ENCODE measurements at regions not wholly inside any gene's neighbourhood (a gene's known extent, or its start where the extent isn't known, plus 50 kb on each side); places are given as distances from the start of the nearest gene placed in this dataset.

DNA sequence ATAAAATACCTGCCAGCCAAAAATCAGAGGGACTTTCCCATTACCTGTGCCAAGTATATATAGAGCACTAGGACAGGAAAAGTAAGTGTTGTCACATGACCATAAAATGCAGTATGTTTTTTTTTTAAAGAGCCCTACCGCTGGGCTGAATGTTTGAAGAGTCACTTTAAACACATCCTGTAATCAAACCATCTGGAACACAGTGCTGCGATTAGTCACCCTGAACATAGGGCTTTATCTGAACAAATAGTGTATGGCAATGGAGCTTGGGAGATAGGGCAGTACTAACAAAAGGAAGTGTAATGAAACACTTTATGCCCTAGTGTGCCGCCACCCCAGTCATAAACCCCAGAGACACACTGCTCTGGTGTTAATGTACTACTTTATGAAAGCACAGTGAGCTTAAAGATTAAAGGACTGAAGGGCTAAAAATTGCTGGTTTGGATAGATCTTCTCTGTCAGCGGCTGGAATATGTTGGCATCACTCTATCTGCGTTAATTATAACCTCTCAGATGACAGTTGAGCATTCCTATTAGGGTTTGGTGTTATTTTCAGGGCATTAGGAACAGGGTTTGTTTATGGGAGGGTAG is 90.4 kb downstream of the ZNF608 start:
- H3K4me1 ChIP-seq, result peaks cover 47% of the 10 kb centered on the region
- peak overlapping the region; percentile 17 for H3K4me3 ChIP-seq
- H3K9me3 ChIP-seq (replicated peaks), result no peaks in the 10 kb centered on the region
- peak; percentile 66 to 87 for DNase-seq
- no peaks in the 10 kb centered on the region for H3K36me3 ChIP-seq
- peak overlapping the region; percentile 84 for H3K27ac ChIP-seq
- no peaks in the 10 kb centered on the region for H3K27me3 ChIP-seq

DNA sequence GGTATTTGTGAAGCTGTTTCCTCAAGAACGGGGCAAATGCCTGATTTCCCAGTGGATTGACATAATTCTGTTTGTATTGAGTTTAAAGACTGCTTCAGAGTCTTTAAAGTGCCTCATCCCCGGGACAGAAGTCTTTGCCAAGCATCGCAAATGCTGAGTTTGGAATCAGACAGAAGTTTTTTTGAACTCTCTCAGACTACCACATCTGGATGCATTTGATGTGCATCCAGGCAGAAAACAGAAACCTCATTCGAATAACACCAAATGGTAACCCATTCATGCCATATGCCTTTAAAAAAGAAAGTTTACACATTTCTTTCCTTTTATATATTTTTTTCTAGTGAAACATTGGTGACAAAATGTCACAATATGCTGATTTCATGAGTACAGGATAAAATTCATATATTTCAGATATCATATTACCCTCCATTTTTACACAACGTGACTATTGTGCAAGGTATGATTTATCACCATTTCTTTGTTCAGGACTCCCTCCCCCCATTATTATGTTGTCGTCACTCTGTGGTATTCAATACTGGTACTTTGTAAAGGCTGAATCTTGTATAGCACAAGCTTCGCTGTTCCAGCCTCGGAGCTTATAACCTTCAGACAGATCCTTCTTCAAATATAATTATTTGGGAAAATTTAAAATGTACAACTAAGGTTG is 91.1 kb downstream of the ZNF608 start:
- Histone ChIP-seq H3K4me1 (peaks cover 47% of the 10 kb centered on the region), H3K27ac (peak overlapping the region; percentile 84)
- DNase-seq, result no peak

DNA sequence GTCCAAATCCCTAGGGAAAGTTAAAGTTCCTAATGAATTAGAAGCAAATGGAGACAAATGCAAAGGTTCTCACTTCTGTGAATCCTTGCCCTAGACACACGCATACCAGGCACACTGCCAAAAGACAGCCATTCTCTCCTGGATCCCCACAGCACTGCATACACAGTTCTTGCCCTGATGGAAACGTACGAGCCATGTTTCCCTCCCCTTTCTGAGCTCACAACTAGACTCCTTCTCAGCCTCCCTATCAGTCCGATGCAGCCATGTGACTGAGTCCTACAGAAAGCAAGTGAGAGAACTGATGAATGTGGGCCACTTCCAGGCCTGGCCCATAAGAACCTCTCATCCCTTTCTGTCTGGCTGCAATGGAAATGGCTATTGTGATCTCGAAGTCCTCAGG is 92.0 kb downstream of the ZNF608 start:
- Histone ChIP-seq H3K4me3 (no peak overlapping the region), H3K27ac (no peak overlapping the region), H3K4me1 (peaks cover 44% of the 10 kb centered on the region), H3K36me3 (no peaks in the 10 kb centered on the region), H3K27me3 (no peaks in the 10 kb centered on the region), H3K9me3 (replicated peaks) (no peaks in the 10 kb centered on the region)
- peak; percentile 27 to 36 for DNase-seq

More for the DNA sequence above, 91.1 kb downstream of the ZNF608 start:
- Histone ChIP-seq H3K27me3 (no peaks in the 10 kb centered on the region), H3K4me3 (no peak overlapping the region; the same call in 1 of the 2 replicates), H3K9me3 (replicated peaks) (no peaks in the 10 kb centered on the region), H3K36me3 (no peaks in the 10 kb centered on the region)

DNA sequence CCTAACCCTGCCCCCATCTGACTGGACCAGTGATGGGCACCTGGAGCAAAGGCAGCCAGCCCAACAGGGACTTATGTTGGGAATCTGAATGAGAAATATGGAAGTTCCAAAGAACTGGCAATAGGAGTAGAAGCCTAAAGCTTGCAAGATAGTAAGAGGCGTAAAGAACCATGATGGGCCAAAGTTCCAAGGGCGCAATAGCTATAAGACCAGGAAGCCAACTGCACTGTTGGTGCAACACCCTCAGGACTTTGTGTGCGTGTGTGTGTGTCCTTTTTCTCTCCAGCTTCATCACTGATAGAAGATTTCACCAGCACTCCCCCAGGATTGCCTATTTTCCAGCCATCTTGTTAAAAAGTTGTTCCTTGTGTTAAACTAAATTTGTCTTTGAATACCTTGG is 92.8 kb downstream of the ZNF608 start:
- no peak overlapping the region for H3K27ac ChIP-seq
- no peak overlapping the region for H3K4me3 ChIP-seq
- peaks cover 48% of the 10 kb centered on the region for H3K4me1 ChIP-seq
- H3K27me3 ChIP-seq, result no peaks in the 10 kb centered on the region
- H3K36me3 ChIP-seq, result no peaks in the 10 kb centered on the region
- no peaks in the 10 kb centered on the region for H3K9me3 ChIP-seq (replicated peaks)
- no peak for DNase-seq

DNA sequence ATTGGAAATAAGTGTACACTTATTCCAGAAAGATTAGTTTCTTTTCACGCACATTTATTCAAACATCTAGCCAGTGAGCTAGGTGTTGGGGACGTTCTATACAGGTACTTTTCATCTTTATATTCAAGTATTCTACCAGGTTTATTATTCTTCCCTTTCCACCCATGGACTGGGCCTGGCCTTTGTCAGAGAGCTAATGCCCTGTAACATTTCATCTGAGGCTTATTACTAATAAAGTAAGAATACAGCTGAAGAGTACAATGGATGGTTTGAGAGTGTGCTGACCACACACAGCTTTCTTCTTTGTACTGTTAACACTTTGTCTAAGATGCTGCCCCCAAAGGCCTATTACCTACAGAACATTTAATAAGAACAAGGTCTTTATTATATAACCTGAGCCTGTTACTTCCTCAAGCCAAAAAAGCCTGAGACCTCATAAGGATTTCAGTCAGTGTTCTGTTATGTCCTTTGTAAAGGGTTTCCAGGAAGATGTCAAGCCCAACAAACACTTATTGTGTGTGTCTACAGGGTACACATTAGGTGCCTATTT is 93.5 kb downstream of the ZNF608 start:
- Histone ChIP-seq H3K27me3 (no peaks in the 10 kb centered on the region), H3K4me1 (peaks cover 50% of the 10 kb centered on the region), H3K9me3 (replicated peaks) (no peaks in the 10 kb centered on the region), H3K36me3 (no peaks in the 10 kb centered on the region), H3K27ac (peak overlapping the region; percentile 86), H3K4me3 (no peak overlapping the region)
- DNase-seq, result no peak

DNA sequence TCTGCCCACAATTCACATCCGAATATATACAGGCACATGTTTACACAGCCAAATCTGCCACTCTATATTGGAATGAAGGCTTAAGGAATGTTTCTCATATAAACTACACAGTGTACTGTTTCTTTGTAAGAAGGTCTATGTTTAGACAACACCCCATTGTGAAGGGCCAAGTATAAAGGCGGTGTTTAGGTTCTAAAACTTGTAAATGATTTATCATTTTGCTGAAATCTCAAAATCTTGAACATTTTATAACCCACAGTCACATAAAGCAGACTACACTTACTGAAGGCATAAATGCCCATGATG is 94.0 kb downstream of the ZNF608 start:
- peak in 1 of 2 experiments; percentile 62 for DNase-seq
- peaks cover 50% of the 10 kb centered on the region for H3K4me1 ChIP-seq
- H3K36me3 ChIP-seq, result no peaks in the 10 kb centered on the region
- peak overlapping the region; percentile 86 for H3K27ac ChIP-seq
- no peaks in the 10 kb centered on the region for H3K9me3 ChIP-seq (replicated peaks)
- peak overlapping the region; percentile 63 for H3K4me3 ChIP-seq
- no peaks in the 10 kb centered on the region for H3K27me3 ChIP-seq

DNA sequence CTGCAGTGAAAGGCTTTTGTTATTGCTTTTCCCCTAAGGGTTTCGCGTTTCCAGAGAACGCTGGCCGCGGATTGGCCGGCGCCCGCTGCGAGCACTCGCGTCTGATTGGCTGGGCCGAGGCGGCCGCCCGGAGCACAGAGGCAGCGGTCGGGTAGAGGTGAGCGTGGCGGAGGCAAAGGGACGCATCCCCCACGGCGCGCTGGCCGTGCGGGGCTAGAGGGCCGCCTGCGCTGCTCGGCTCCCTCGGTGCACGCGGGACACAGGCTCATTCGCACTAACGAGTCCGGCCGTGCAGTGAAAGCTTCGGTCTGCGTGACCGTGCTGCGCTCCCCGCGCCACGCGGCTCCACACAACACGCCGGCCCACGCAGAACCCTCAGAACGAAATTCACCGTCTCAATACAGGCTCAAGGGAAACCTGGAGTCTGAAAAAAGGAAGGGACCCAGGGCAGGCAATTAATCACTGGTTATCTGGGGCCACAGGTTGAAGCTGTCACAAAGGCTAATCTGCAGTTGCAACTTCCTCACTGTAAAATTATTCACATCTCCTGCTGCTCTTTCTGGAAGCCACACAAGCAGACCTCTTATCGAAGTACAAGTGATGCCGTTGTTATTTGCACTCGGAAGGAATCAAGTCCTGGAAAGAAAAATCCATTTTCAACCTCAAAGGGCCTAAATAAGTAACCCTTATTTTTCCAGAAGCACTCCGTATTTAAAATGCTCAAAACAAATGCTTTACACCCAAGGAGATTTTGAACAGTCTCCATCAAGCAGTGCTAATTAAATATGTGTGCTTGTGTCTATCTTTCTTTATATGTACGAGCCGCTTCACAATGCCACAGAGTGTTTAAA is 94.6 kb downstream of the ZNF608 start:
- peak; percentile 88 to 92 for DNase-seq
- Histone ChIP-seq H3K27me3 (no peaks in the 10 kb centered on the region), H3K36me3 (no peaks in the 10 kb centered on the region), H3K4me1 (peaks cover 48% of the 10 kb centered on the region), H3K27ac (peak overlapping the region; percentile 86), H3K4me3 (peak overlapping the region; percentile 63), H3K9me3 (replicated peaks) (no peaks in the 10 kb centered on the region)

DNA sequence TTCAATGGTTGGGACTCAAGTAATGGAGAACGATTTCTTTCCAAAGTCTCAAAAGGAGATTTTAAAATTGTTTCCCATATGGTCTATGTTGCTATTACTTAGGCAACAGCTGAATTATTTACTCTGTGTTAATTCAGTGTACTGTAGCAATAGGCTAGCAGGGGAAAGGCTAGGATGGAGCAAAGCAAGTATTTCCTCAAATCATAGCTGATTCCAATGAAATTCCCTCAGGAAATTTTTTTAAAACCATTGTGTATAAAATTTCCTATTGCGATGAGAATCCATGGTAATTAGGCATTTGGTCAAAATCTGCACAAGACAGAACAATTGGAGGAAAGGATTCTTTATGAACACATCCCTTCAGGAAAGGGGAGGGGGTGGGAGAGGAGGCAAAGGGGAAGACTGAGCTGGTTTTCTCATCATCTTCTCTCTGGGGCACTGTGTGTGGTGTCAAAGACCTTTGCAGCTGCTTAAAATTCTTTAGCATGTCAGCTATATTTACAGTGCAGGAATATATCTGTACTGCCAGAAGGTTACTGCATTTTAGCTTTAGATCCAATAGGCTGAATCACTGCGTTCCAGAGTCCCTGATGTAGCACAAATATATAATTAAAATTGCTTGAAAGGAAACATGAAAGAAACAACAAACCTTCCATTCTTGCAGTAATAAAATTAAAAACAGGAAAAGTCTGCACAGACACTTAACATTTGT is 95.3 kb downstream of the ZNF608 start:
- peak overlapping the region; percentile 86 for H3K27ac ChIP-seq
- peaks cover 46% of the 10 kb centered on the region for H3K4me1 ChIP-seq
- DNase-seq, result peak; percentile 71 to 87
- H3K36me3 ChIP-seq, result no peaks in the 10 kb centered on the region
- no peaks in the 10 kb centered on the region for H3K9me3 ChIP-seq (replicated peaks)
- H3K4me3 ChIP-seq, result peak overlapping the region; percentile 63
- H3K27me3 ChIP-seq, result no peaks in the 10 kb centered on the region

DNA sequence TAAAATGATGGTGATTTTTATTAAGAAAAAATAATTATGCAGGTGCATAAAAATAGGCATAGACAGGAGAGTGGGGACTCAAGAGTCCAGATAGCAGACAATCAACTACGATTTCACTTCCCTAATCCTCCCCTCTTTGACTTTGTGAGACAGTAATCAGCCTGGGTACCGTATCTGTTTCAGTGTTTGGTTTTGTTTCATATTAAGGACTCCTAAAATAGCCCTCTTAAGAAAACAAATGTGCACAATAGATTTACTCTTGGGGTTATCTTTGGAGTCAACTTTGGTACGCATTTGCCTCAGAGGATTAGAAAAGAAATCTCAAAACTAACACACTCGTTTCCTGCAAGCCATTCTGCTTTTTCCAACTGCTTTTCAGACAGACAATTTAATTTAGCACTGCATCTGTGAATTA is 96.3 kb downstream of the ZNF608 start:
- Histone ChIP-seq H3K36me3 (no peaks in the 10 kb centered on the region), H3K9me3 (replicated peaks) (no peaks in the 10 kb centered on the region), H3K27ac (peak overlapping the region; percentile 86), H3K4me1 (peaks cover 48% of the 10 kb centered on the region), H3K4me3 (peak overlapping the region; percentile 6), H3K27me3 (no peaks in the 10 kb centered on the region)
- DNase-seq, result peak in 1 of 2 experiments; percentile 80

DNA sequence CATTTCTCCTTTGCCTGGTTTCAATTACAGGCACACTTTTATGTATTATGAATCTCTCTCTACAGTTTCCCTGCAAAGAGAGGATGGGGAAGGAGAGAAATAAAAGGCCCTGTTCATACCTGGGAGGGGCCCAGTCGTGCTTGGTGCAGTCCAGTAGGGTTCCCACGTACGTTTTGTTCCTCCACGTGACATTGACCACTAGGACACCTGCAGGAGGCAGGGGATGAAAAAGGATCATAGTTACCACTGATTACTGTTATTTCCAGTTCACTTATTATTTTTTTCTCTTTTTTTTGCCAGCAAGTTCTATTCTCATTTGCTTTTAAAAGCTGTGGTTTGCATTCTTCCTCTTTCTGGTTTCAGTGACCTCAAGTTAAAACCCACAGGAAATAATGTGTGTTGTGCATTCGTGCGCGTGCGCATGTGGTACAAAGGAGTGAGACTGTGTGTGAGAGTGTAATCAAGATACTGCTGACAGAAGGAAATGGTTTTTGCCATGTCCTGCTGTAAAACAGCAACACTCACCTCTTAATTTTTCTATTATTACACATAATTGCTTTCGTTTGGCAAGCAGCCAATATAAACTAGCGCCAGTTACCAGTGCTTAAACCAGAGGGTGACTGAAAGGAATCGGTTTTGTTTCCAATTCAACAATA is 96.8 kb downstream of the ZNF608 start:
- Histone ChIP-seq H3K4me3 (peak overlapping the region; percentile 6), H3K27ac (peak overlapping the region; percentile 86), H3K27me3 (no peaks in the 10 kb centered on the region), H3K9me3 (replicated peaks) (no peaks in the 10 kb centered on the region), H3K36me3 (no peaks in the 10 kb centered on the region), H3K4me1 (peaks cover 54% of the 10 kb centered on the region)
- DNase-seq, result peak; percentile 63 to 78

DNA sequence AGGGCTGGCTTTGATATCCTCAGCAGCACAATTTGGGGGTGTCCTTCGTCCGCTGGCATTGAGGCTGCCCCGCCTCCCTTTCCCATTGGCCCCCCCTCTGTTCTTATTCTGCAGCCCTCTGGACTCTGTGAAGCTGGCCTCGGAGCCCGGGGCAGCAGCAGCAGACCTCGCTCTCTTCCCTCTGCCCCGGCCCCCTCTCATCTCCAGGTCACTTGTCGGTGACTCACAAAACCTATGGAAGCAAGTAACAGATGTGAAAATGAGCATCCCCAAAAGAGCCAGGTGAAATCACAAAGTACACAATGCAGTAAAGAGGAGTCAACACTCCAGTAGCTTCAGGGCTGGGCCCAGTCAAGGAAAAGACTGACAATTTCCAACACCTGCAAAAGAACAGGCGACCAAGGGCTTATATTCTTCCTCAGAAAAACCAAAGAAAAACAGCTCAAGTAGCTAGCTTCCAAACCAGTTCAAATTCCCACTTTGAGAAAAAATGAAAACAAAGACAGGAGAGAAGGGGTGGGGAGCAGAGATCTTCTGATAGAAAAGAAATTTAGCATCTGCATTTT is 97.5 kb downstream of the ZNF608 start:
- peak in 1 of 2 experiments; percentile 51 for DNase-seq
- Histone ChIP-seq H3K9me3 (replicated peaks) (no peaks in the 10 kb centered on the region), H3K36me3 (no peaks in the 10 kb centered on the region), H3K27ac (peak overlapping the region; percentile 86), H3K4me3 (no peak overlapping the region), H3K4me1 (peaks cover 55% of the 10 kb centered on the region), H3K27me3 (no peaks in the 10 kb centered on the region)

DNA sequence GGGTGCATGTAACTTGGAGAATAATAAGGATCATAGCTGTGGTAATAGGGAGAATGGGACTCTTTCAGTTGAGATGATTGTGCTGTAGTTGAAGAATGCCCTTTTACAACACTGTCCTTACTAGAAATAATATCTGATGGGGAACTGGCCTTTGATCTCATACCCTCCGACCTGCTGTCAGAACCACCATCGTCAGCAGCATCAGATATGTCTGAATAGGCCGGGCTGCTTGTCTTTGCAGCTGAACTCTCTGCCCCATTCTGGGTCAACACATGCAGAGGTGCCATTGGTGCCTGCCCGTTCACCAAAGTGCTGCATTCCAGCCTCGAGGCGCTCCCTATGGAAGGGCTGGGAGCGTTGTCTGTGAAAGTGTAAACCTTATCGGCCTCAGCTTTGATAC is 99.1 kb downstream of the ZNF608 start:
- Histone ChIP-seq H3K27me3 (no peaks in the 10 kb centered on the region), H3K27ac (no peak overlapping the region), H3K9me3 (replicated peaks) (no peaks in the 10 kb centered on the region), H3K4me1 (peaks cover 47% of the 10 kb centered on the region), H3K4me3 (no peak overlapping the region), H3K36me3 (no peaks in the 10 kb centered on the region)
- no peak for DNase-seq

DNA sequence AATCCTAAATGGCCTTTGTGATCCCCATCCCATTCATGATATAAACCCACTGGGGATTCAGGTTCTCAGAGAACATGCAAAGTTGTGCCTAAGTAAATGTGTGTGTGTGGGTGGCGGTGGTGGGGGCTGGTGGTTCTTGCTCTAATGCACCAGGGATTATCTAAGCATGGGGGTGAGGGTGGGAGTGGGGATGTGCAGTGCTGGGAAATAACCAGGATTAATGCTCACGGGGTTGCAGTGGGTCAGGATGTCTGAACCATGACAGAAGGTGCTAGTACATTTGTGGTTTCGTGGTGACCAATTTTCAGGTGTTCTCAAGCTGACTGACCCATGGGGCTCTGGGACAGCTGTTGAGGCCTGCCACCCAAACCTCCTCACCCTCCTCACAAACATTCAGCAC is 101.0 kb downstream of the ZNF608 start:
- Histone ChIP-seq H3K36me3 (0 out of 2 replicates have a peak, but pooled peaks cover 3% of the 10 kb centered on the region), H3K27me3 (no peaks in the 10 kb centered on the region), H3K27ac (peak overlapping the region; percentile 24), H3K4me3 (no peak overlapping the region), H3K4me1 (peaks cover 38% of the 10 kb centered on the region), H3K9me3 (replicated peaks) (no peaks in the 10 kb centered on the region)
- peak; percentile 60 to 77 for DNase-seq

DNA sequence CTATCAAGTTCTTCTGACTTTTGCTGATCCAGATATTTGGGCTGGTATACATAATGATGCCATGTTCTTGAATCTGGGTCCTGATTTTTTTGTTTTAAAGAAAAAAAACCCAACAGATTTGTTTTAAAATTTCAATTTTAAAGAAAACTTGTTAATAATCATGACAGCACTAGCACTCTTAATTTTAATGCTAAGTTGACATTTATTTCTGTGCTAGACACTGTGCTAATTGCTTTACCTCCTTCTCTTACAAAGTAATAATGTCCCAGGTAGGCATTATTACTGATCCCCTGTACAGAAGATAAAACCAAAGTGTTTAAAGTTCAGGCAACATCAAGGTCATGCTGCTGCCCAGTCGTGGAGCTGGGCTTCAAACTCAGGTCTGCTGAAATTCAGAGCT is 101.9 kb downstream of the ZNF608 start:
- Histone ChIP-seq H3K27ac (no peak overlapping the region; the same call in 1 of the 2 replicates), H3K9me3 (replicated peaks) (no peaks in the 10 kb centered on the region), H3K4me1 (peaks cover 33% of the 10 kb centered on the region), H3K4me3 (no peak overlapping the region), H3K27me3 (no peaks in the 10 kb centered on the region), H3K36me3 (0 out of 2 replicates have a peak, but pooled peaks cover 3% of the 10 kb centered on the region)
- no peak for DNase-seq

All from SJCRH30 (cell line).